ENCODE measurements at regions not wholly inside any gene's neighbourhood (a gene's known extent, or its start where the extent isn't known, plus 50 kb on each side); places are given as distances from the start of the nearest gene placed in this dataset.

DNA sequence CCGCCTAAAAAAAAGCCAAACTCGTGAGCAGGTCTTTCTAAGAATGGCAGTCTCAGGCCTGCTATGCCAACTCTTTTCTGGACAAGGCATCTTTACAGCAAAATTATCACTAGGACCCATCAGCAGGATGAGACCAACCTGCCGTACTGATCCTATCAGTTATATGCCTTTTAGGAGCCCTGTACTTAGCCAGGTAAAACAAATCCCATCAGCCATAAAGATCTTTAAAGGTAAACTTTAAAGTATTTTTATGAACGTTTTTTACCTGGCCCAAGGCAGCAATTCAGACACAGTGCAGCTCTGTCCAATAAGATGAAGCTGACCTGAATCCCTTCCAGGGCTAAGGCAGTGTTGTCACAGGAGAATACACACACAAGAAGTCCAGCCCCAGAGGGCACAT lies 51.3 kb upstream of the TGM3 start:
- no peaks in the 10 kb centered on the region for H3K36me3 ChIP-seq (ENCODE audit: control insufficient read depth, insufficient read depth, low read length)
- DNase-seq (ENCODE audit: low read depth): no peak
- peaks cover 14% of the 10 kb centered on the region; the same call in 1 of the 2 replicates for H3K27me3 ChIP-seq (ENCODE audit: control insufficient read depth, insufficient read depth, low read length)
- CTCF ChIA-PET: interaction anchor here (1.9 kb wide), 1 partner anchor 37 kb away, joined by 7 read pairs; no protein-coding TSS in a partner anchor
- POLR2A ChIA-PET: no interaction called here
- H3K4me3 ChIP-seq (ENCODE audit: low read depth, low read length): no peak overlapping the region
- TF ChIP-seq, protein P1, sequence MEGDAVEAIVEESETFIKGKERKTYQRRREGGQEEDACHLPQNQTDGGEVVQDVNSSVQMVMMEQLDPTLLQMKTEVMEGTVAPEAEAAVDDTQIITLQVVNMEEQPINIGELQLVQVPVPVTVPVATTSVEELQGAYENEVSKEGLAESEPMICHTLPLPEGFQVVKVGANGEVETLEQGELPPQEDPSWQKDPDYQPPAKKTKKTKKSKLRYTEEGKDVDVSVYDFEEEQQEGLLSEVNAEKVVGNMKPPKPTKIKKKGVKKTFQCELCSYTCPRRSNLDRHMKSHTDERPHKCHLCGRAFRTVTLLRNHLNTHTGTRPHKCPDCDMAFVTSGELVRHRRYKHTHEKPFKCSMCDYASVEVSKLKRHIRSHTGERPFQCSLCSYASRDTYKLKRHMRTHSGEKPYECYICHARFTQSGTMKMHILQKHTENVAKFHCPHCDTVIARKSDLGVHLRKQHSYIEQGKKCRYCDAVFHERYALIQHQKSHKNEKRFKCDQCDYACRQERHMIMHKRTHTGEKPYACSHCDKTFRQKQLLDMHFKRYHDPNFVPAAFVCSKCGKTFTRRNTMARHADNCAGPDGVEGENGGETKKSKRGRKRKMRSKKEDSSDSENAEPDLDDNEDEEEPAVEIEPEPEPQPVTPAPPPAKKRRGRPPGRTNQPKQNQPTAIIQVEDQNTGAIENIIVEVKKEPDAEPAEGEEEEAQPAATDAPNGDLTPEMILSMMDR (IDR thresholded peaks at IDR 0.05; ENCODE audit: insufficient read depth, low read depth, low read length): no peak

DNA sequence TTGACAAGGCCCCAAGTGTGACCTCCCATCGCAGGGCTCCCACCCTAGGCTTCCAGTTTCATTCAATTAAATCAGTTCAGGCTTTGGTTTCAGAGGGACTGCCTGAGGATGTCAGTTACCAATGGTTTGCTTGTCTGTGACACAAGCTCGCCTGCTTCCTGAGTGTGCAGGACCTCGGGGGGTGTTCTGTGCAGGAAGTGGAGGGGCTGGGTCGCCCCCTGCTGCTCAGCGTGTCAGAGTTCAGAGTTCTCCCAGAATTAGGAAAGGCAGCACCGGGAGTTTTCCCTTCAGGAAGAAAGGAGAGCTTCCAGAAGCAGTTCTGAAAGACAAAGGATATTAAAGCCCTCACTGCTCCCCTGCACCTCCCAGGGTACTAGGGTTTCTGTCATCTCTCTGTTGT lies 50.8 kb upstream of the TGM3 start:
- DNase-seq (ENCODE audit: low read depth): no peak
- ChIA-PET POLR2A (no interaction called here), CTCF (interaction anchor here (1.9 kb wide), 1 partner anchor 38 kb away, joined by 7 read pairs; no protein-coding TSS in a partner anchor)
- Histone ChIP-seq H3K4me3 (ENCODE audit: low read depth, low read length) (no peak overlapping the region), H3K27me3 (ENCODE audit: control insufficient read depth, insufficient read depth, low read length) (peaks cover 14% of the 10 kb centered on the region; the same call in 1 of the 2 replicates), H3K36me3 (ENCODE audit: control insufficient read depth, insufficient read depth, low read length) (no peaks in the 10 kb centered on the region)
- TF ChIP-seq, protein P1 (IDR thresholded peaks at IDR 0.05; ENCODE audit: insufficient read depth, low read depth, low read length): no peak

DNA sequence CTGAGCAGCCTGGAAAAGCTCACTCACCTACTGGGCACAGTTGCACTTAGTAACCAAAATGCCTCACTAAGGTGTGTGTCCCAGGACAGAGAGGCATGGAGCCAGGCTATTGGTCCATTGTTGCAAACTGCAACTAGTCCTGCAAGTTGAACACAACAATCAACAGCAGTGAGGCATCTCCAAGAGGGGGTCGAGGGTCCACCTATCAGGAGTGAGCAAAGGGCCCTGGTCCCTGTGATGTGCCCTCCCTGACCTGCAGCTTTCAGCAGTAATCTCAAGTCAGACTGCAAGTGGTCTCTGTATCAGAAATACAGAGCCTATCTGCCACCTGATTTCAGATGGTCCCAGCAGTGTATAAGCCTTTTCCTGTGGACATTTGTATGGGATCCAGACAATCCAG lies 50.2 kb upstream of the TGM3 start:
- no peak for DNase-seq (ENCODE audit: low read depth)
- Histone ChIP-seq H3K27me3 (ENCODE audit: control insufficient read depth, insufficient read depth, low read length) (peaks cover 15% of the 10 kb centered on the region; the same call in 1 of the 2 replicates), H3K4me3 (ENCODE audit: low read depth, low read length) (no peak overlapping the region), H3K36me3 (ENCODE audit: control insufficient read depth, insufficient read depth, low read length) (no peaks in the 10 kb centered on the region)
- POLR2A ChIA-PET: no interaction called here
- TF ChIP-seq, protein P1 (IDR thresholded peaks at IDR 0.05; ENCODE audit: insufficient read depth, low read depth, low read length): no peak
- CTCF ChIA-PET: interaction anchor here (1.9 kb wide), 1 partner anchor 39 kb away, joined by 7 read pairs; no protein-coding TSS in a partner anchor

Measured in BJ (cell line).